H1 (cell line): ENCODE measurements at regions not wholly inside any gene's neighbourhood (a gene's known extent, or its start where the extent isn't known, plus 50 kb on each side); places are given as distances from the start of the nearest gene placed in this dataset.

Experiments used
- CTCF ChIA-PET: fragments of 300-600 bp; sonication (Branson Sonifier 250); formaldehyde crosslinking; loops from one replicate; lab custom pipeline; 2021; ENCODE audit not compliant: partially characterized antibody; lab: Charles Lee
- POLR2A ChIA-PET: fragments of 300-600 bp; sonication (Branson Sonifier 250); formaldehyde crosslinking; loops from one replicate; lab custom pipeline; 2021; ENCODE audit warnings: inconsistent platforms; ENCODE audit not compliant: partially characterized antibody; lab: Charles Lee
- DNase-seq, 2 experiments: peaks; one replicate each; pipeline versions ENCODE4 v3.0.0 to v3.0.0-alpha.2; 2010 to 2022; ENCODE audit warnings: low spot score in 2 of 2, low read depth in 1 of 2, mixed read lengths in 1 of 2
- FAIRE-seq: peaks from 2 replicates; lab custom pipeline; 2011; peaks lifted over from hg19 to GRCh38; lab: Jason Lieb, UNC
- H2AFZ ChIP-seq: 2 replicates; pipeline ENCODE4 v1.8.1; 2012; ENCODE audit warnings: low read length, inconsistent platforms
- H2AK5ac ChIP-seq: 2 replicates; pipeline ENCODE4 v1.6.1; 2013; ENCODE audit warnings: low read depth, low read length
- H2BK120ac ChIP-seq: replicated peaks from 2 replicates; pipeline ENCODE3; 2013; ENCODE audit warnings: low read depth, low read length, inconsistent platforms
- H2BK12ac ChIP-seq: 2 replicates; pipeline ENCODE4 v1.6.1; 2013; ENCODE audit warnings: low read depth, low read length
- H2BK15ac ChIP-seq: 2 replicates; pipeline ENCODE4 v1.6.1; 2013; ENCODE audit warnings: low read length
- H2BK20ac ChIP-seq: 2 replicates; pipeline ENCODE4 v1.6.1; 2013; ENCODE audit warnings: low read length
- H2BK5ac ChIP-seq: 2 replicates; pipeline ENCODE4 v1.6.1; 2013; ENCODE audit warnings: low read depth, low read length
- H3K14ac ChIP-seq: 2 replicates; pipeline ENCODE4 v1.6.1; 2013; ENCODE audit warnings: inconsistent platforms; ENCODE audit not compliant: insufficient read length
- H3K18ac ChIP-seq: 2 replicates; pipeline ENCODE4 v1.6.1; 2013; ENCODE audit warnings: low read length; ENCODE audit errors: extremely low read depth
- H3K23ac ChIP-seq: 2 replicates; pipeline ENCODE4 v1.6.1; 2013; ENCODE audit warnings: inconsistent platforms; ENCODE audit not compliant: insufficient read length
- H3K23me2 ChIP-seq: 2 replicates; pipeline ENCODE4 v1.6.1; 2013; ENCODE audit warnings: low read depth, low read length
- H3K27ac ChIP-seq: 2 replicates; pipeline ENCODE4 v1.6.1; 2011; ENCODE audit warnings: low read depth, low read length, inconsistent platforms
- H3K27me3 ChIP-seq, 4 experiments: replicated peaks in 1 of 4; 1 replicate in 1 of 4; 2 replicates in 3 of 4; pipeline versions ENCODE4 v1.6.1 to v1.8.1; 2011 to 2013; ENCODE audit warnings: low read length in 3 of 4, mild to moderate bottlenecking in 3 of 4, inconsistent platforms in 2 of 4, mixed read lengths in 2 of 4, moderate library complexity in 1 of 4; ENCODE audit not compliant: control insufficient read depth in 3 of 4, insufficient read depth in 3 of 4; ENCODE audit errors: extremely low read depth in 1 of 4
- H3K36me3 ChIP-seq, 4 experiments: 2 replicates each; pipeline versions ENCODE4 v1.6.1 to v1.8.1; 2011 to 2013; ENCODE audit warnings: mild to moderate bottlenecking in 4 of 4, low read length in 3 of 4, moderate library complexity in 2 of 4, control low read depth in 1 of 4, inconsistent platforms in 1 of 4; ENCODE audit not compliant: insufficient read depth in 4 of 4, control insufficient read depth in 2 of 4
- H3K4ac ChIP-seq: replicated peaks from 2 replicates; pipeline ENCODE3; 2013; ENCODE audit warnings: low read length, low read depth, mixed read lengths, inconsistent platforms; ENCODE audit not compliant: insufficient read length
- H3K4me1 ChIP-seq, 4 experiments: replicated peaks in 1 of 4; 1 replicate in 1 of 4; 2 replicates in 3 of 4; pipeline versions ENCODE4 v1.6.1 to v1.8.1; 2011 to 2013; ENCODE audit warnings: low read length in 3 of 4, inconsistent platforms in 2 of 4, mixed read lengths in 1 of 4; ENCODE audit not compliant: insufficient read depth in 4 of 4, control insufficient read depth in 3 of 4
- H3K4me2 ChIP-seq, 2 experiments: 2 replicates each; pipeline versions ENCODE4 v1.6.1 to v1.8.1; 2011 to 2013; ENCODE audit warnings: low read depth in 2 of 2, low read length in 2 of 2, control low read depth in 1 of 2, inconsistent platforms in 1 of 2, mild to moderate bottlenecking in 1 of 2; ENCODE audit not compliant: insufficient read depth in 1 of 2
- H3K4me3 ChIP-seq, 4 experiments: fragments of 200-600, 300-600 bp in 1 of 4; sonication (generic), shearing (Covaris generic), sonication (Bioruptor Twin) in 1 of 4; 2 replicates each; pipeline versions ENCODE4 v1.5.1 to v1.8.1; 2011 to 2016; ENCODE audit warnings: low read length in 4 of 4, low read depth in 3 of 4, control low read depth in 2 of 4, inconsistent platforms in 2 of 4, mild to moderate bottlenecking in 2 of 4, mixed read lengths in 1 of 4, moderate library complexity in 1 of 4; ENCODE audit not compliant: insufficient read depth in 2 of 4; ENCODE audit errors: extremely low read depth in 1 of 4
- H3K56ac ChIP-seq: replicated peaks from 2 replicates; pipeline ENCODE3; 2013; ENCODE audit warnings: low read depth, mild to moderate bottlenecking, mixed read lengths, low read length, inconsistent platforms; ENCODE audit not compliant: insufficient read length
- H3K79me1 ChIP-seq: 2 replicates; pipeline ENCODE4 v1.6.1; 2013; ENCODE audit warnings: low read depth, low read length, control low read depth
- H3K79me2 ChIP-seq, 2 experiments: 2 replicates each; pipeline versions ENCODE4 v1.6.1 to v1.8.1; 2012 to 2013; ENCODE audit warnings: low read length in 2 of 2, mild to moderate bottlenecking in 2 of 2, inconsistent platforms in 1 of 2; ENCODE audit not compliant: insufficient read depth in 2 of 2, control insufficient read depth in 1 of 2
- H3K9ac ChIP-seq, 4 experiments: replicated peaks in 1 of 4; 1 replicate in 1 of 4; 2 replicates in 3 of 4; pipeline versions ENCODE4 v1.6.1 to v1.8.1; 2011 to 2013; ENCODE audit warnings: low read depth in 3 of 4, low read length in 3 of 4, control low read depth in 2 of 4, mild to moderate bottlenecking in 2 of 4, moderate library complexity in 2 of 4, inconsistent platforms in 1 of 4; ENCODE audit errors: extremely low read depth in 1 of 4
- H3K9me3 ChIP-seq, 2 experiments: 2 replicates each; pipeline versions ENCODE4 v1.6.1 to v1.8.1; 2012 to 2013; ENCODE audit warnings: mild to moderate bottlenecking in 2 of 2, moderate library complexity in 2 of 2, control low read depth in 1 of 2, inconsistent platforms in 1 of 2, low read depth in 1 of 2, low read length in 1 of 2, mixed read lengths in 1 of 2; ENCODE audit not compliant: insufficient read depth in 2 of 2
- H4K20me1 ChIP-seq, 2 experiments: replicated peaks in 1 of 2; 2 replicates each; pipeline versions ENCODE3 to v1.8.1; 2011 to 2013; ENCODE audit warnings: inconsistent platforms in 2 of 2, low read length in 2 of 2, mild to moderate bottlenecking in 1 of 2; ENCODE audit not compliant: insufficient read depth in 2 of 2, control insufficient read depth in 1 of 2
- H4K5ac ChIP-seq: 2 replicates; pipeline ENCODE4 v1.6.1; 2013; ENCODE audit warnings: low read length, low read depth, mixed read lengths, inconsistent platforms; ENCODE audit not compliant: insufficient read length
- H4K8ac ChIP-seq: 2 replicates; pipeline ENCODE4 v1.8.0; 2013; ENCODE audit warnings: mild to moderate bottlenecking, moderate library complexity, low read length, inconsistent platforms; ENCODE audit not compliant: insufficient read depth; ENCODE audit errors: extremely low read depth
- H4K91ac ChIP-seq: replicated peaks from 2 replicates; pipeline ENCODE3; 2013; ENCODE audit warnings: low read length, mixed read lengths, inconsistent platforms; ENCODE audit not compliant: insufficient read length
- POLR2A ChIP-seq, 2 experiments: IDR thresholded peaks; 1 replicate in 1 of 2; 2 replicates in 1 of 2; pipeline ENCODE4 v1.6.1; 2011; ENCODE audit warnings: low read depth in 2 of 2, low read length in 2 of 2, mild to moderate bottlenecking in 2 of 2; ENCODE audit errors: control extremely low read depth in 1 of 2
- POU5F1 ChIP-seq: IDR thresholded peaks from 2 replicates; pipeline ENCODE4 v1.6.1; 2011; ENCODE audit warnings: low read depth, mild to moderate bottlenecking, low read length, moderate library complexity
- RXRA ChIP-seq: IDR thresholded peaks from 2 replicates; pipeline ENCODE4 v1.6.1; 2011; ENCODE audit warnings: low read depth, mild to moderate bottlenecking, low read length, moderate library complexity; ENCODE audit not compliant: insufficient read depth
- SAP30 ChIP-seq: fragments of 300-600 bp; sonication (generic); IDR thresholded peaks from 2 replicates; pipeline ENCODE4 v1.7.1; 2012; ENCODE audit warnings: low read length, moderate library complexity, mild to moderate bottlenecking, inconsistent platforms; ENCODE audit not compliant: insufficient read depth, insufficient replicate concordance
- SP1 ChIP-seq: IDR thresholded peaks from 2 replicates; pipeline ENCODE4 v1.6.1; 2011; ENCODE audit warnings: low read depth, low read length
- SP2 ChIP-seq: IDR thresholded peaks from 2 replicates; pipeline ENCODE4 v1.6.1; 2012; ENCODE audit warnings: mild to moderate bottlenecking, low read length, inconsistent platforms
- SP4 ChIP-seq: IDR thresholded peaks from 2 replicates; pipeline ENCODE4 v1.6.1; 2012; ENCODE audit warnings: low read length, inconsistent platforms
- TEAD4 ChIP-seq: IDR thresholded peaks from 2 replicates; pipeline ENCODE4 v1.6.1; 2012; ENCODE audit warnings: low read depth, low read length, inconsistent platforms, mixed read lengths
- WGBS, 2 experiments: shearing (Covaris generic) in 1 of 2; methylation state at CpG; one replicate each; pipeline versions ENCODE4 v1.1.6 to v1.1.7; 2013 to 2015; ENCODE audit warnings: low lambda C conversion rate in 2 of 2, mixed read lengths in 2 of 2, inconsistent platforms in 1 of 2, low coverage in 1 of 2, missing lambda C conversion rate in 1 of 2; ENCODE audit not compliant: insufficient replicate concordance in 2 of 2, insufficient coverage in 1 of 2, insufficient read length in 1 of 2; ENCODE audit errors: extremely low coverage in 1 of 2, missing lambda C conversion rate in 1 of 2; 5-methylcytosine and 5-hydroxymethylcytosine counted together

GRCh38 chr1:104906141-104906540, 1156.4 kb downstream of the AMY1C start:
- Histone ChIP-seq H3K27me3 (no peaks in the 10 kb centered on the region), H4K91ac (no peak overlapping the region), H2BK15ac (no peak overlapping the region), H3K56ac (no peak overlapping the region), H3K14ac (no peak overlapping the region), H4K8ac (no peak overlapping the region), H3K4me1 (no peaks in the 10 kb centered on the region), H2BK12ac (no peak overlapping the region), H2AK5ac (no peak overlapping the region), H3K4me2 (no peak overlapping the region), H3K4me3 (no peak overlapping the region), H3K9me3 (0 out of 4 replicates have a peak, but pooled peaks cover 0 to 2% of the 10 kb centered on the region in 2 experiments), H4K5ac (no peak overlapping the region), H3K79me2 (no peaks in the 10 kb centered on the region), H2BK5ac (no peak overlapping the region), H3K9ac (no peak overlapping the region), H2BK120ac (no peak overlapping the region), H3K23ac (no peak overlapping the region), H4K20me1 (no peaks in the 10 kb centered on the region)
- DNase-seq, result no peak
- POLR2A ChIA-PET, result no interaction called here
- 69% methylated on average over 2 of the region's 2 CpGs; no CpG with 5 or more reads in 1 of the 2 experiments for WGBS, 2 experiments
- CTCF ChIA-PET, result no interaction called here
- TF ChIP-seq POLR2A (IDR thresholded peaks at IDR 0.05; ENCODE audit: control extremely low read depth in 1 of 2, low read depth in 2 of 2, low read length in 2 of 2), result no peak
- no peak for TF ChIP-seq POU5F1
- TF ChIP-seq SP4, result no peak
- no peak for TF ChIP-seq SP2
- no peak for TF ChIP-seq RXRA
- TF ChIP-seq SP1, result no peak
- TF ChIP-seq TEAD4, result no peak
- TF ChIP-seq SAP30, result no peak
- TF ChIP-seq, all 59 proteins: peak for 0
- no peak for FAIRE-seq
- no peaks in the 10 kb centered on the region for H3K36me3 ChIP-seq
- H3K27ac ChIP-seq, result no peak overlapping the region
- H3K4ac ChIP-seq, result no peak overlapping the region
- H3K23me2 ChIP-seq, result no peaks in the 10 kb centered on the region
- H3K79me1 ChIP-seq, result no peaks in the 10 kb centered on the region
- no peak overlapping the region for H3K18ac ChIP-seq
- H2BK20ac ChIP-seq, result no peak overlapping the region
- H2AFZ ChIP-seq, result no peak overlapping the region
